Small intestine (tissue), 7 donors: ENCODE measurements at regions not wholly inside any gene's neighbourhood (a gene's known extent, or its start where the extent isn't known, plus 50 kb on each side); places are given as distances from the start of the nearest gene placed in this dataset.
A peak's percentile ranks its signal among the peaks of the same experiment; 100 is the strongest.

ENCODE experiments used
- DNase-seq, 2 donors: peaks; one replicate each; pipeline versions ENCODE4 v3.0.0 to v3.0.0-alpha.2; 2013
- FAIRE-seq: peaks from 2 replicates; lab custom pipeline; 2012; peaks lifted over from hg19 to GRCh38; lab: Jason Lieb, UNC
- H3K27ac ChIP-seq, 3 donors: one replicate each; pipeline ENCODE4 v1.5.1; 2013; ENCODE audit warnings: low read length in 2 of 3, mild to moderate bottlenecking in 2 of 3, control low read depth in 1 of 3, inconsistent platforms in 1 of 3, low read depth in 1 of 3, moderate library complexity in 1 of 3
- H3K27me3 ChIP-seq, 3 donors: one replicate each; pipeline ENCODE4 v1.6.1; 2013; ENCODE audit warnings: low read length in 3 of 3, inconsistent platforms in 1 of 3; ENCODE audit not compliant: control insufficient read depth in 3 of 3, insufficient read depth in 3 of 3
- H3K36me3 ChIP-seq, 3 donors: one replicate each; pipeline ENCODE4 v1.6.1; 2013; ENCODE audit warnings: low read length in 3 of 3, inconsistent platforms in 1 of 3, low read depth in 1 of 3, mild to moderate bottlenecking in 1 of 3, moderate library complexity in 1 of 3; ENCODE audit not compliant: control insufficient read depth in 3 of 3, insufficient read depth in 2 of 3
- H3K4me1 ChIP-seq, 3 donors: one replicate each; pipeline ENCODE4 v1.6.1; 2013; ENCODE audit warnings: low read length in 2 of 3, inconsistent platforms in 1 of 3, low read depth in 1 of 3, mild to moderate bottlenecking in 1 of 3, moderate library complexity in 1 of 3; ENCODE audit not compliant: control insufficient read depth in 3 of 3, insufficient read depth in 2 of 3
- H3K4me3 ChIP-seq, 3 donors: one replicate each; pipeline ENCODE4 v1.5.1; 2013; ENCODE audit warnings: low read length in 3 of 3, control low read depth in 1 of 3, inconsistent platforms in 1 of 3, low read depth in 1 of 3, mild to moderate bottlenecking in 1 of 3, moderate library complexity in 1 of 3
- H3K9me3 ChIP-seq, 2 donors: one replicate each; pipeline ENCODE4 v1.6.1; 2013; ENCODE audit warnings: low read depth in 1 of 2, low read length in 1 of 2; ENCODE audit not compliant: control insufficient read depth in 2 of 2, insufficient read depth in 1 of 2
- WGBS, 3 donors: extraction: QIAGEN DNeasy Blood & Tissue Kit; methylation state at CpG; one replicate each; pipeline ENCODE4 v1.1.7; 2013; 5-methylcytosine and 5-hydroxymethylcytosine counted together
- donor health status: healthy with polysubstance abuse.
- donor health status: control.
- donor health status: control.
- donor health status: Bipolar disorder and iron deficiency.
- donor health status: healthy.

DNA sequence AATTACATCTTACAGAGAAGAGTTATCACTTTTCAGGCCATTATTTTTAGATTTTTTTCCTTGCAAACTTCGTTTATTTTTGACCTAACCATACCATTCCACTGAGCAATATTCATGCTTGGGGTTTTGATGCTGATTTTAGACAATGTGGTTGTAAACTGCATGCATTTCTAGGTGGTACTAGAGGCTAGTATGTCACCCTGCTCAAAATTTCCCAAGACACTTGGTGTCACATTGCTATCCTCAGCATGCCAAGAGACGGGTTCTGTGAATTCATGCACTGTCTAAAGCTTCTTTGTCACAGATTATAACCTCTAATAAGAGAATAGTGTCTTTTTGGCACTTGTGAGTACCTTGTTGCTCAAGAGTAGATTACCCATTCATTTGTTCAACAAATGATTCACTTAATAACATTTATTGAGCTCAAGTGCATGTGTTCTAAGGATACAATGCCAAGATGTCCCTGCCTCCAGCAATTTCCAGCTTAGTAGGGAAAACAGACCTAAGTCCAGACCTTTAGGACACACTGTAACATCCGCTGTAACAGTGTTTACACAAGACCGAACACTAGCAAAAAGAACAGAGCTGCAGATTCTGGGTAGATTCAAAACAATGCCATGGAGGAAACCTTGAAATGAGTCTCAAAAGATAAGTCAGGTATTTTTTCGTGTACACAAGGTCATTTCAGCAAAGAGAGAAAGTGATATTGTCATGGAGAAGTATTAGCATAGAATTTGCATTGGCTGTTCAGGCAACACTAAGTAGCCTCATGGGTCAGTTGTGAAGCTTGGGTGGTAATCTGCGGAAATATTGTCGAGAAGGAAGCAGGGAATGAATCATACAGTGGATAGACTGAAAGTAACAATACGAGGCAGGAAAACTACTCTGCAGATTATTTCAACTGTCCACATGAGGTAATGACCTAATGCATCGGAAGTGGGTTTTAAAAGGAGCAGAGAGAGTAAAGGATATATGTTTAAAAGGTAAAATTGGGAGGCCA is 515.1 kb upstream of the ZFP42 start:
- no peak for DNase-seq
- WGBS, 3 donors: 53 to 56% (median 55%) methylated on average over 9 of the region's 9 CpGs

DNA sequence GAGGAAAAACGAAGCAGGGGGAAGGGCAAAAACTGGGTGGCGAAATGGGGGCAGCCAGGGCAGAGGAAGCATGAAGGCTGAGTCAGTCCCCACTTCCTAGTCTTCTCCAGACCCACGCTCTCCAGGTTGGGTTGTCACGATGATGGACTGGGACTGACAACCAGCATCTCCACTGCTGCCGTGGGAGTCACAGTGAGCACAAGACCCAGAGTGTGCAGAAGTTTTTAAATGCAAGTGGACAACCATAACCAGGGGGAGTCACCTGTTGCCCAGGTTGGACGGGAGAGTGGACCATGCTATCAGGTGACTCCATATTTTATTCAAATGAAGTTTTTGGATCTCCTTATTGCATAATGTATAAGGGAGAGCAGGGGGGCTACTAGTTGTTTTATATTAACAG is 511.4 kb upstream of the ZFP42 start:
- Histone ChIP-seq H3K27me3 (no peaks in the 10 kb centered on the region), H3K4me3 (no peak overlapping the region), H3K9me3 (peaks cover 0 to 6% of the 10 kb centered on the region in 2 donors), H3K27ac (no peak overlapping the region), H3K4me1 (no peaks in the 10 kb centered on the region), H3K36me3 (no peaks in the 10 kb centered on the region)
- DNase-seq (no peak), FAIRE-seq (no peak)
- WGBS, 3 donors: 63 to 75% (median 64%) methylated on average over 6 of the region's 6 CpGs

More for the DNA sequence above, 515.1 kb upstream of the ZFP42 start:
- H3K36me3 ChIP-seq: no peaks in the 10 kb centered on the region
- peak overlapping the region in 1 of 3 donors; percentile 1 for H3K27ac ChIP-seq
- H3K4me1 ChIP-seq: no peaks in the 10 kb centered on the region
- no peak overlapping the region for H3K4me3 ChIP-seq
- no peaks in the 10 kb centered on the region for H3K27me3 ChIP-seq
- H3K9me3 ChIP-seq: no peaks in the 10 kb centered on the region
- FAIRE-seq: no peak

DNA sequence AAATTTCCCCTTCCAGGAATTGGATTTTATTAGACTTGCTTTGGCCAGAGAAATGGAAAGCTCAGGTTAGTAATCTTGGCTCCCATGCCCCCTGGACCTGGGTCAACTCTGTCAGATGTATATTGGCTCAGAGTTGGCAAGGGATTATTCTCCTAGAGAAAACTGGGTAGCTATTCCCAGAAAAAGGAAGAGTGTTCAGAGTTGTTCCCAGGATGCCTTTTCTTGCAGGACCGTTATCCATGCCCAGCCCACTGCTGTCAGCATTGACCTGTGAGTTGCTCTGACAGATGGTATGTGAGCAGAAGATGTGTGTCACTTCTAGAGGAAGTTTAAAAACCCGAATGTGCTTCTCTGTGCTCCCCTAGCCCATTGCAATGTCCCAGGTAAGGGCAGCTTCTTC is 509.9 kb upstream of the ZFP42 start:
- no peaks in the 10 kb centered on the region for H3K27me3 ChIP-seq
- H3K4me3 ChIP-seq: no peak overlapping the region
- H3K36me3 ChIP-seq: no peaks in the 10 kb centered on the region
- no peaks in the 10 kb centered on the region for H3K4me1 ChIP-seq
- WGBS, 3 donors: 55 to 70% (median 65%) methylated on average over 2 of the region's 2 CpGs
- DNase-seq (no peak), FAIRE-seq (no peak)
- H3K9me3 ChIP-seq: peaks cover 0 to 11% of the 10 kb centered on the region in 2 donors
- no peak overlapping the region for H3K27ac ChIP-seq

DNA sequence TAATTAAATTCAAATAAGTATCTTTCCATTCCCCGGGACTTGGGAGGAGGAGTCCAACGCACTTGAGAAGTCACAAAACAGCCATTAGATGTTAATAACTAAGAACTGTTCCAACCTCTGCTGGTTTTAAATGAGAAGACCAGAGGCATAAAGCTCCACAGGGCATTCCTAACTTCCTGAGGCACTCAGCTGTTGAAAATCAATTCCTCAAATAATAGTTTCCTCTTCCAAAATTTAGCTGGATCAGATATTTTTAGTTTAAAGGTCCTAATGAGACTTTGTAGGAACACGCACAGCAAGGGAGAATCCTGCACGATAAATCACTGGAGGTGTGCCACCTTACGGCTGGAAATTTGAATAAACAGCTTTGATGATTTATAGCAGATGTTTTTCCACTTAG is 504.3 kb upstream of the ZFP42 start:
- Histone ChIP-seq H3K4me1 (no peaks in the 10 kb centered on the region), H3K4me3 (no peak overlapping the region), H3K9me3 (peaks cover 0 to 11% of the 10 kb centered on the region in 2 donors), H3K27ac (no peak overlapping the region), H3K27me3 (no peaks in the 10 kb centered on the region), H3K36me3 (no peaks in the 10 kb centered on the region)
- DNase-seq (no peak), FAIRE-seq (no peak)
- WGBS, 3 donors: 85 to 88% (median 86%) methylated on average over 5 of the region's 5 CpGs

DNA sequence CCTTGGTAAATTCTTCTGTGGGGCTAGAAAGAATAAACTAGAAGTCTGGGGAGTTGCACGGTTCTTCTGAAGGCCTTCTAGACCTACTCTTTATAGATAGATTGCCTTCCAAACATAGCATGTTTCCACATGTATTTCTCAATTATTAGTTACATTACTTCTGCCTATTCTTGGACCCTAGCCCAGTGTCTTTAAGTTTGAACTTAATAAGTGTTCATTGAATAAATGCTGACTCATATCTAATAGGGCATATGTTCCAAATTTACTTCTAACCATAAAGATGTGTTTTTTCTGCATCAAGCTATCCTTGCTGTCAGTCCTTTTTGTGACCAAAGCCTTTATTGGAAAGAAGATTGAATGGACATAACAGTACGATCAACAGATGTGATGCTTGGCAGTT is 503.6 kb upstream of the ZFP42 start:
- Histone ChIP-seq H3K4me1 (no peaks in the 10 kb centered on the region), H3K4me3 (no peak overlapping the region), H3K27ac (no peak overlapping the region), H3K9me3 (peaks cover 0 to 11% of the 10 kb centered on the region in 2 donors), H3K36me3 (no peaks in the 10 kb centered on the region), H3K27me3 (no peaks in the 10 kb centered on the region)
- DNase-seq (no peak), FAIRE-seq (no peak)
- 75 to 89% (median 87%) methylated on average over 2 of the region's 2 CpGs for WGBS, 3 donors

DNA sequence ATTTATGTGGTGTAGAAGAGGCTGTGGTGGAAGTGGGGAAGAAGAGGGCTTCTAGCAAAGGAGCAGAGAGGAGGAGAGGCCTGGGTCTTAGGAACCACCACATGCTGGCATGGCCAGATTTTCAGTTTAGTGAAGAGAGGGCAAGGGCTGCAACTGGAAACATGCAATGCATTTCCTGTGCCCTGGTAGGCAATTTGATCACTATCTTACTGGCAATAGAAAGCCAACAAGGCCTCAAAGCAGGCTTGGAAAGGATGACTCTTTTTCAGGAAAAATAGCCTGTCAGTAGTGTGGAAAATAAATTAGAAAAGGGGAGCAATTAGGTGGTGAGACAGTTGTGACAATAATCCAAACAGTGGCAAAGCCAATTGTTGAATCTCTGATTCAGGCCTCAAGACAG is 501.9 kb upstream of the ZFP42 start:
- H3K36me3 ChIP-seq: no peaks in the 10 kb centered on the region
- H3K27me3 ChIP-seq: no peaks in the 10 kb centered on the region
- H3K4me3 ChIP-seq: no peak overlapping the region
- H3K27ac ChIP-seq: no peak overlapping the region
- FAIRE-seq: no peak
- H3K4me1 ChIP-seq: no peaks in the 10 kb centered on the region
- no peak for DNase-seq
- H3K9me3 ChIP-seq: peaks cover 0 to 8% of the 10 kb centered on the region in 2 donors

DNA sequence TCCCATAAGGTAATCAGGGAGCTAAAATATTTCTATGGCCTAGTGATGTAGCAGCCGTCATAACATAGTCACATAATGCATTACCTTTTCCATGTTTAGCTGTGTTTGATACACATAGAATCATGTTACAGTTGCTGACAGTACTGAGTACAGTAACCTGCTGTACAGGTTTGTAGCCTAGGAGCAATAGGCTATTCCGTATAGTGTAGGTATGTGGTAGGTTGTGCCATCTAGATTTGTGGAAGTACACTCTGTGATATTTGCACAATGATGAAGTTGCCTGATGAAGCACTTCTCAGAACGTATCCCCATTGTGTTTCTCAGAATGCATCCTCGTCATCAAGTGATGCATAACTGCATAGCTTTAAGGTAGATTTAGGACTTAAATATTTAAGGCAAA is 495.6 kb upstream of the ZFP42 start:
- Histone ChIP-seq H3K4me3 (no peak overlapping the region), H3K27ac (no peak overlapping the region), H3K36me3 (no peaks in the 10 kb centered on the region), H3K27me3 (no peaks in the 10 kb centered on the region), H3K4me1 (no peaks in the 10 kb centered on the region), H3K9me3 (no peaks in the 10 kb centered on the region)
- no peak for DNase-seq
- no peak for FAIRE-seq
- WGBS, 3 donors: 79 to 82% (median 81%) methylated on average over 4 of the region's 4 CpGs

DNA sequence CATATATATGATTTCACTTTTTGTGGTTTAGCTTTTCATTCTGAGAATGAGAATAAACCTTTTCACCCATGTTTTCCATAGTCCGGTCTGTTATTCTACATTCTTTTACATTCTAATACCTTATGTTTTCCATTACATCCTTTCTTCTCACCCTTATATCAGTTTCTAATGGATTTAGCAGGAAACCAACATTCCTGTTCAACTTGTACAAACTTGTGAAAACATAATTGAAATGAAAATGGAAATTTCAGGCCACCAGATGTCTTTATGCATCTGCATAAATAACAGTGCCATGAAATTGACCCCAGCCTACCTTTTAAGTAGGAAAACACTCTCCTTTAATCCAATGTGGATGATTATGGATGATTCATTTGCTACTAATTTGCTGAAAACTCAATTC is 494.8 kb upstream of the ZFP42 start:
- 88 to 98% (median 89%) methylated on average over 1 of the region's 1 CpG for WGBS, 3 donors
- H3K4me1 ChIP-seq: no peaks in the 10 kb centered on the region
- H3K27ac ChIP-seq: no peak overlapping the region
- H3K9me3 ChIP-seq: no peaks in the 10 kb centered on the region
- H3K4me3 ChIP-seq: no peak overlapping the region
- H3K36me3 ChIP-seq: no peaks in the 10 kb centered on the region
- FAIRE-seq: no peak
- H3K27me3 ChIP-seq: no peaks in the 10 kb centered on the region
- DNase-seq: no peak
